Lung (tissue), 11 donors: ENCODE measurements at regions not wholly inside any gene's neighbourhood (a gene's known extent, or its start where the extent isn't known, plus 50 kb on each side); places are given as distances from the start of the nearest gene placed in this dataset.
A peak's percentile ranks its signal among the peaks of the same experiment; 100 is the strongest.

ENCODE experiments used
- ATAC-seq: fragments of 200-7000 bp; cut with Tn5 transposase; one replicate; pipeline ENCODE4 v1.9.1; 2020; ENCODE audit warnings: moderate number of reproducible peaks; ENCODE audit not compliant: insufficient read depth, low FRiP score
- DNase-seq, 3 donors: peaks; one replicate each; pipeline ENCODE4 v3.0.0-alpha.2; 2013 to 2017
- H3K27ac ChIP-seq, 2 donors: one replicate each; pipeline ENCODE4 v1.5.1; 2013; ENCODE audit warnings: mild to moderate bottlenecking in 2 of 2, moderate library complexity in 2 of 2, control low read depth in 1 of 2, inconsistent platforms in 1 of 2, low read depth in 1 of 2, low read length in 1 of 2
- H3K27me3 ChIP-seq, 3 donors: one replicate each; pipeline ENCODE4 v1.5.1; 2013; ENCODE audit warnings: low read length in 2 of 3; ENCODE audit not compliant: control insufficient read depth in 3 of 3, insufficient read depth in 3 of 3
- H3K36me3 ChIP-seq, 4 donors: one replicate each; pipeline ENCODE4 v1.5.1; 2013; ENCODE audit warnings: low read length in 4 of 4, mild to moderate bottlenecking in 1 of 4, moderate library complexity in 1 of 4; ENCODE audit not compliant: control insufficient read depth in 4 of 4, insufficient read depth in 4 of 4
- H3K4me1 ChIP-seq, 5 donors: one replicate each; pipeline ENCODE4 v1.5.1; 2013; ENCODE audit warnings: low read length in 5 of 5, mild to moderate bottlenecking in 2 of 5, moderate library complexity in 1 of 5; ENCODE audit not compliant: control insufficient read depth in 5 of 5, insufficient read depth in 5 of 5
- H3K4me3 ChIP-seq: one replicate; pipeline ENCODE4 v1.5.1; 2013; ENCODE audit warnings: mild to moderate bottlenecking, control low read depth, moderate library complexity
- H3K9ac ChIP-seq, 2 donors: one replicate each; pipeline ENCODE4 v1.5.1; 2013; ENCODE audit warnings: low read length in 2 of 2, control low read depth in 1 of 2; ENCODE audit not compliant: insufficient read depth in 1 of 2
- H3K9me3 ChIP-seq, 4 donors: one replicate each; pipeline ENCODE4 v1.5.1; 2013; ENCODE audit warnings: low read length in 3 of 4, mild to moderate bottlenecking in 1 of 4, moderate library complexity in 1 of 4; ENCODE audit not compliant: control insufficient read depth in 4 of 4, insufficient read depth in 3 of 4
- CTCF ChIP-seq: IDR thresholded peaks from 2 replicates; pipeline ENCODE4 v1.5.1; 2012; ENCODE audit warnings: mild to moderate bottlenecking; ENCODE audit errors: control extremely low read depth, extremely low read depth
- WGBS, 2 donors: extraction: QIAGEN DNeasy Blood & Tissue Kit; methylation state at CpG; one replicate each; pipeline ENCODE4 v1.1.7; 2013; 5-methylcytosine and 5-hydroxymethylcytosine counted together
- donor health status: control.
- donor health status: control.
- donor health status: Bipolar disorder and iron deficiency.
- donor health status: healthy.
- donor health status: DM: yes; HTN: yes; CAD: no.

GRCh38 chr4:12588582-12588981 is 895.6 kb downstream of the RAB28 start:
- ATAC-seq (no peak), DNase-seq (peak in 1 of 3 donors; percentile 7)
- H3K4me3 ChIP-seq, result no peak overlapping the region
- no peaks in the 10 kb centered on the region for H3K4me1 ChIP-seq
- no peaks in the 10 kb centered on the region for H3K36me3 ChIP-seq
- no peaks in the 10 kb centered on the region for H3K27me3 ChIP-seq
- TF ChIP-seq CTCF, result no peak
- no peak overlapping the region for H3K27ac ChIP-seq
- H3K9me3 ChIP-seq, result no peaks in the 10 kb centered on the region
- no peak overlapping the region for H3K9ac ChIP-seq

- H3K27me3 ChIP-seq, result no peaks in the 10 kb centered on the region
- H3K36me3 ChIP-seq, result no peaks in the 10 kb centered on the region
- H3K27ac ChIP-seq, result no peak overlapping the region
- H3K9me3 ChIP-seq, result no peaks in the 10 kb centered on the region
- H3K4me3 ChIP-seq, result no peak overlapping the region
- DNase-seq (no peak), ATAC-seq (no peak)
- WGBS, 2 donors, result 76 to 82% methylated on average over 6 of the region's 6 CpGs
- TF ChIP-seq CTCF, result no peak
- H3K9ac ChIP-seq, result no peak overlapping the region
- H3K4me1 ChIP-seq, result no peaks in the 10 kb centered on the region
These were observed 897.7 kb downstream of the RAB28 start for GRCh38 chr4:12586242-12587006.

- ATAC-seq (no peak), DNase-seq (no peak)
- H3K4me3 ChIP-seq, result no peak overlapping the region
- TF ChIP-seq CTCF, result no peak
- no peak overlapping the region for H3K9ac ChIP-seq
- no peak overlapping the region for H3K27ac ChIP-seq
- H3K4me1 ChIP-seq, result no peaks in the 10 kb centered on the region
- H3K36me3 ChIP-seq, result no peaks in the 10 kb centered on the region
- no peaks in the 10 kb centered on the region for H3K27me3 ChIP-seq
- 56 to 76% methylated on average over 4 of the region's 4 CpGs for WGBS, 2 donors
- H3K9me3 ChIP-seq, result no peaks in the 10 kb centered on the region
These were observed 899.8 kb downstream of the RAB28 start for GRCh38 chr4:12584116-12584875.
